GM19328 (cell line): ENCODE measurements at regions not wholly inside any gene's neighbourhood (a gene's known extent, or its start where the extent isn't known, plus 50 kb on each side); places are given as distances from the start of the nearest gene placed in this dataset.

ENCODE experiments used
- ATAC-seq: cut with Tn5 transposase; IDR thresholded peaks from one replicate; pipeline ENCODE4 v1.9.1; 2021; ENCODE audit warnings: mild to moderate bottlenecking, moderate library complexity; ENCODE audit not compliant: unreplicated experiment

GRCh38 chr3:57009802-57010201, 50.7 kb upstream of the SPATA12 start:
- no peak for ATAC-seq

DNA sequence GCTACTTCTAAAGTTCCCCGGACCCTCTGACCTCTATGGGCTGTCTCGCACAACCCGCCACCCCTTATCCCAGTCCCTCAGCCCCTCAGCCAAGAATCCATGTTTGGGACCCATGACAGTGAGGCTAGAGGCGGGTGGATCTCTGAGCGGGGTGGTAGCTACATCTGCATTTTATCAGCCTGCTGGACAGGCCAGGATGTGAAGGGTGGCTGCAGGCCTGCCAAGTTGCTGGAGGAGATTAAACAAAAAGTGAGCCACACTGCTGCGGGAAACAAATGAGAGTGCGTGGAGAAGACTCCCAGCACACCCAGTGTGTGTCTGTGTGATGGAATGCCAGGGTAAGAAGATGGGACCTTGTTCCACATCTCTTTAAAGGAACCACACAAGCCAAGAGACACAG, 51.1 kb upstream of the SPATA12 start:
- ATAC-seq, result no peak

DNA sequence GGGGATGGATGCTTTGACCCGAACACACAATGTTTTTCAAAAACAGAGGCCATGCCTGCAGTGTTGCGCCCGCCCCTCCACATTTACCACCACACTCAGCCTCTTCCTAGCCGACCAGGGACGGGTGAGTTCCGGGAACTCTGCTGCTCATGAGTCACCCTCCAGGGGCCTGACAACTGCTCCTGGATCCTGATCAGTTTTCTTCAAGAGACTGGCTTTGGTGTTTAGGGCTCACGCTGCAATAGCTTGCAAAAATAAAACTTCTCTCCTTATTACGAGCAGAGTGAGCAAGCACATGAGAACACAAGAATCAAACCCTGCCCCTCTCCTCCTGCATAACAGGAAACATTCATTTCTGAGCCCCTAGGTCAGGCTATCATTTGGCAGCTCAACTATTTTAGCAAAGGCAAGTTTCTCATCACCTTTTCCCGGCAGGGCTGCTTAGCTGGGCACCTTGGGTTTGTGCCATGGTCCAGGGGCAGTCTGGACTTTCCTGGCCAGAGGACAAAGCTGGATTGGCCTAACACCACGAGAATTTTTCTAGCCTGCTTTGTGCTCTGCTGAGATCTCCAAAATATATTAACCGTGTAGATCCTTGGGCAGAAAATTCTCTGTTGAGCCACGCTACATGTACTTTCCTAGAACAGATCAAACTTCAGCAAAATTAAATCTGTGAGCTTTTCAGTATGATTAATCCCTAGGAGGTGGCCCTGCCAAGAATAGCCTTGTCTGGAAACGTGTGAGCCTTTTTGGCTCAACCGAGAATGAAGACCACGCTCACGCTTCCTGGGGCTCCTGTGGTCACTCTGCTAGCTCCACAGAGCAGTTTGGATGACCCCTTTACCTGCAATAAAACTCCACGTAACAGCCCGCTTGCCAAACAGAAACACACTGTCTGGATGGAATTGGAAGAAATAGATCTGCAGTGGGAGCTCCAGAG, 52.7 kb upstream of the SPATA12 start:
- ATAC-seq, result no peak

DNA sequence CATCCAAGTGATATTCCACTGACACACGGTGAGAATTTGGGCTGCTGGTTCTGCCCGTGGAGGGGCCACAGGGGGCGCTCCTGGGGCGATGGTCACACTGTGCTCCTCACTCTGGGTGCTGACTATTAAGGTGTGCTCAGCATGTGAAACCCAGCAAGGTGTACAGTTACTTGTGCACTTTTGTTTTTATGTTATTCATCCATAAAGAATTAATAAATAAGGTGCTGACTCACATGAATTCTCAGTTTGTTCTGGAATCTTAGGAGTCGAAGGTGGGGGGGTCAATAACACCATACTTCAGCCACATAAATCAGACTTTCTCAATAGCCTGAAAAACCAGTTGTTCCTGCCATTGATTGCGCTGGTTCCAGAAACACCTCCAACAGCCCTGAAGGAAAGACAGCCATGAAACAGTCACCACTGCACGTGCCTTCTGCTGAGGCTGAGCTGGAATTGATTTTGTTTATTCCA, 53.5 kb upstream of the SPATA12 start:
- no peak for ATAC-seq

DNA sequence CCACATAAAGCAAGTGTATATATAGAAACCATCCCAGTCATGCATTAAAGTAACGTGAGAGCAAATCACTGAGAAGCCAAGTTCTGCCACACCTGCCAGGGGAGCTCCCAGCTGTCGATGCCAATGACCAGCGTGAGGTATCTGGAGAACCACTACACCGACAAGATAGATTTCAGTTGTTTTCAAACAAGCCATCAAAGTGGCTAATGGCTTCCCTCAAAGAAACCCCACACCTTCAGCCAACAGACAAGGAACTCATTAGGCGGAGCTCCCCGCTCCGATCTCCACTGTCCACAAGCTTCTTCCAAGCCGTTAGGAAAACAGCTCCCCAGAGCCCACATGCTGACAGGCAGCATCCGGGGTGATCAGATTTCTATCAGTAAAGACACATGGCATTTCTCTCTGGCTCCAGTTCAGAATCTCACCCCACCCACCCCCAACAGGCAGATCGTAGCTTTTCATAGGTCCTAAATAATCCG, 54.2 kb upstream of the SPATA12 start:
- no peak for ATAC-seq

- no peak for ATAC-seq
Measured at GRCh38 chr3:57004229-57004628, 56.2 kb upstream of the SPATA12 start.

DNA sequence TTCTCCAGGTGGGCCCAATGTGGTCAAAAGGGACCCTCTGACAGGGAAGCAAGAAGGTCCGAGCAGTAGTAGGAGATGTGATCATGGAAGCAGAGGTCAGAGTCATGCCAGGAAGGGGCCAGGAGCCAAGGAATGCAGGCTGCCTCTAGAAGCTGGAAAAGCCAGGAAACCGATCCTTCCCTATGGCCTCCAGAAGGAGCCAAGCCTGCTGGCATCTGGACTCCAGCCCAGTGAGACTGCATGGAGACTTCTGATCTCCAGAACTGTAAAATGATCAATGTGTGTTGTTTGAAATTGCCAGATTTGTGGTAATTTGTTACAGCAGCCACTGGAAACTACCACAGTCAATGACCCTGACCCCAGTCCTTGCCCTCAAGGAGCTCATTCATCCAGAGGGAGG, 56.8 kb upstream of the SPATA12 start:
- ATAC-seq, result no peak

- ATAC-seq, result no peak
Measured at GRCh38 chr3:57001356-57001755, 59.1 kb upstream of the SPATA12 start.

DNA sequence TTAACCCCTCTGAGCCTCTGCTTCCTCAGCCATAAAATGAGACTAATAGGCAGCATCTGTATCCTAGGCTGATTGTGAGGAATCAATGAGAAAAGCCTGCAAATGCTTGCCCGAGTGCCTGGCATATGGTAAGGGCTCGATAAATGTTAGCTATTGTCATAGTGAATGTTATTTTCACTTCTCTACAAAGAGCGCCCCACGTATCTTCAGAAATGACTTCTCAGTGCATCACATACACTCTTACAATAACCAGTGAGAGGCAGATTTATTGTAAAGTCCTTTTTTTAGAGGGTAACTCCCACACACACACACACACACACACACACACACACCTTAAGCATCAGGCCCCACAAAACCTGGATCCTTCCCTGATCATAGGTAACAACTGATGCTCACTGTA, 60.5 kb upstream of the SPATA12 start:
- ATAC-seq, result no peak

GRCh38 chr3:56999547-56999946, 60.9 kb upstream of the SPATA12 start:
- no peak for ATAC-seq

DNA sequence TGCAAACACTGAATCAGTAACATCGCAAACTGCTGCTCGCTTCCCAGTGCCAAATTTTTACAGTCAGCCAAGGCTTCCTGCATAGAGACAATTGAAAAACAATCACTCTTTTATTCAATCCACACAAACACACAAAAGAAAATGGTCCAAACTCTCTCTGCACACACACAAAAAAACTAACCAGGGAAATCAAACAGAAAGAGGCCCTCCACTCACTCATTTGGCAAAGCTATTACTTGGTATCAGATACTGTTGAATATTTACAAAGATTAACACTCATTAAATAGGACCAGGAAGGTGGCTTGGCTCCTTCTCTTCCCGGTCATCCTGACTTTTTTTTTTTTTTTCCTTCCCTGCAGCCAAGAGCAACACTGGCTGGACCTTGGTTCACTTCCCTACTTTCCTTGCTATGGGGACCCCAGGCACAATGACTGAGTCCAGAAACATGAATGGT, 62.4 kb upstream of the SPATA12 start:
- ATAC-seq, result no peak

DNA sequence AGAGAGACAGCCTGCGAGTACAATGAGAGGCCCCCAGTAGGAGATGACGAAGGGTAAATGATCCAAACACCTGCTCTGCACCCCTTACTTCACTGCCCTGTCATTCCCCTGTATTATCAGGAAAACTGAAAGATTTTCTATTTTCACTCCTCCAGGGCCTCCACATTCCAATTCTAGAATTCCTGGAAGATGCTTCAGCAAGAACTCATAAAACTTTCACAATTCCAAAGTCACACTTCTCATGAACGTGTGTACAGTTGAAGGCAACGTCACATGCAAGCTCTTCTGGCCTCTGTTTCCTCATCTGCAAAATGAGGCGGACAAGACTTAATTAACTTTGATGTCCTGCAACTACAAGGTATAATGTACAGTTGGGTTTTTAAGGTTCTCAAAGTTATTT, 62.8 kb upstream of the SPATA12 start:
- ATAC-seq, result no peak

GRCh38 chr3:56997041-56997440, 63.4 kb upstream of the SPATA12 start:
- ATAC-seq, result no peak

DNA sequence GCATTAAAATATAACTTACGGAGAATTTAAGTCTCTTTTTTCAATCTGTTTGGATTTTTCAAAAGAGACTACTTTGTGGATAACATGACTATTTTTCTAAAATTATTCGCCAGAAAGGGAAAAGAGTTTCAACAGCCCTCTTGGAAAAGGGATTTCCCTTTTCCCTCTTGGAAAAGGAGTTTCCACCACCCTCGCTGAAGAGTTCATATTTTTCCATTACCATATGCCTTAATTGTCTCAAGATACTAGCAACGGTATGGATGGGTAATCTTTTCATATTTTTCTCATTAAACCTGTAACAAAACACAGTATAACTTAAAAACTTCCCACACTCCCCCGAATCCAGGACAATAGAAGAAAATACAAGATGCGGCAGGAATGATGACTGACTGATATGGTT, 66.1 kb upstream of the SPATA12 start:
- ATAC-seq, result no peak

DNA sequence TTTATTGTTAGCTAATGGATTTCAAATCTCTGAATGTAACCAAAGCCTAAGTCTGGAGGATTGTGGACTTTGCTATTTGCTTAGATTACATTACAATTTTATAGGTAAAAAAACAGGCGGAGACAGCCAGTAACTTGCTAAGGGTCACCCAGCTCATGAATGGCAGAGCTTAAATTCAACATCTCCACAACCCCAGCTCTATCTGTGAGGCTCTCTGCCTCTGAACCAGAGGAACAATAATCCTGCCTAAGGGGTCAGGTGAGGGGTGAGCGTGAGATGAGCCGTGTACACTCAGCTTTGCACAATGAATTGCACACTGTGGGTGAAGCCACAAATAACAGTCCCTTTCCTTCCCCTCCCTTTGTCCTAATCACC, 69.8 kb upstream of the SPATA12 start:
- no peak for ATAC-seq

GRCh38 chr3:56989977-56990640, 70.4 kb upstream of the SPATA12 start:
- no peak for ATAC-seq

DNA sequence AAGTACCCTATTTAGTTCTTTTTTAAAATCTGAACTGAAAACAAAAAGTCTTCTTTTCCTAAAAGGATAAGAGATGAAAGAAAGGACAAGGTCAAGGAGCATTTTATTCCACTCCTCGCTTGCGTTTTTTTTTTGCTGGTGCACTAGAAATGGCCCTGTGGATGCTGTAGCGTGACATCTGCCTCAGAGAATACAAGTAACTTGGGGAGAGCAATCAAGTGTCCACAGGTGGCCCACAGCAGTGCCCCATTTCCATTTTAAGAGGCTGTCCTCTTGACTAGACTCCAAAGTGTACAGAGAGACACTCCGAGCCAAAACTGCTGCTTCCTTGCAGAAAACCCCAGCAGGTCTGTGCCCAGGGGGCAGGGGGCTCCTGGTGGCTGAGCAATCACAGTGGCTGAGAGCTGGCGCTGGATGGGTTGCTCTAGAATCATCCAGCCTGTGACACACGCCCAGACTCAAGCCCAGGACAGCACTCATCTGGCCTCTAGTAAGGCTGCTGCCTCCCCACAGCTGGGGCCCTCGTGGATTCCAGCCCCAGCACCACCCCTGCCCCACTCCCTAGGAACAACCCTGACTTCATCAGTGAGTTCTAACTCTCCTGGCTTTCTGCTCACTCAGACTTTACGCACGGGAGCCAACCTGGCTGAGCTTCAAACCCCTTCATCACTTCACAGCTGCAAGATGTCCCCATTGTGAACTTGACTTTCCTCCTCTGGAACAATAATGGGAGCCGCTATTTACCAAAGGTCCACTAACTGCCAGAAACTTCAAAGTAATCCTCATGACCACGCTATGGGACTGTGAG, 71.1 kb upstream of the SPATA12 start:
- ATAC-seq, result no peak

DNA sequence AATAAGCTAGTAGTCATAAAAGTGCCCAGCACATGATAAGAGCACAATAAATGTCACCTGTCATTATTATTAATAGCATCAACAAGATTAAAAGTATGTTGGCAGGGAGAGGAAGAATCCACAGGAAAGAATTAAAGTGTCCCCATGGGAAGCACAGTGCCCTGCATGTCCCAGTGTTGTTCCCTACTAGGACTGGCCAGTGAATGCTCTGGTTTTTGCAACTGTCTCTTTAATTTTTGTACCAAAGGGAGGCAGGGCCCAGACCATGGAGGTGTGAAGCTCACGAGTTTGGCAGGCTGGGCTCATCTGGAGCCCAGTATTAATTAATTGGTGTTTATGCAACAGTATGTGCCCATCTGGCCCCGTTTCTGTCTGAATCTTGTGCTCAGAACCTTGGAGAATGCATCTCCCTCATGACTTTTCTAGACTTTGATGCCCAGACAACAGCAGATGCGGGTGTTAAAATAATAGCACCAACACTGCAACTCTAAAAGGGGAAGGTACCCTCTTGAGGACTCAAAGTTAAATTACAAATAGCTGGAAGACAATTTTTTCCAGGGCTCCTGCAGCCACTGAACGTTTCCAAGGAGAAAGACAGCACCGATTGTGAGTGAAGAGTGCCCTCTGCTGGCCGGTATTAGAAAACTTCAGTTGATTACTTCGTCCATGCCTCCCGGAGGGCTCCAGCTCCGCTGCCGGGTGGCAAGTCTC, 71.9 kb upstream of the SPATA12 start:
- ATAC-seq, result no peak

DNA sequence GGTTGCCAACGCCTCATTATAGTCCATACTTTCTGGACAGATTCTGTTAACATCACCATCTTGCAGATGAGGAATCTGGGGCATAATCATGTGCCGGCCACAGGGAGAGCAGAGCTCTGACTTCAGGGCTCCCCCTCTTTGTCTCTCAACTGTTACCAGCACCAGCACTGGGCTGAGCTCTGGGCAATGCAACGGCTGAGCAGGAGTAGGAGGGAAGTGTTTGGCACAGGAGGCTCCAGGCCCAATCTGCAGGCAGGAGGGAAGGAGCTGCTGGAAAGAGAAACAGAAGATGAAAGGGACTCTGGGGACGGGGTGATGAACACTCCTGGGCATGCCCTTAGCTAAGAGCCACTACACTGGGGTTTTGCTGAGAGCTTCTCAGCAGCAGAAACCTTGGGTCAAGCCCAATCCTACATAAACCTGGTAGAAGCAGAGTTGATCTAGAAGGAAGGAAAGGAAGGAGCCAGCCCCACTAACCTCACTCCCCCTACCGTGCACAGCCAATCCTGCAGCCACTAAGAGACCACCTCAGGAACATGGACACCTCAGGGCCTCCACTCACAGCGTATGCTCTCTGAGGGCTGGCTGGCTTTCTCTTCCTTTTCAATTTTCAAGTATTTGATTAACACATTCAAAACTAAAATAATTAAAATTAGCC, 73.1 kb upstream of the SPATA12 start:
- ATAC-seq, result no peak

DNA sequence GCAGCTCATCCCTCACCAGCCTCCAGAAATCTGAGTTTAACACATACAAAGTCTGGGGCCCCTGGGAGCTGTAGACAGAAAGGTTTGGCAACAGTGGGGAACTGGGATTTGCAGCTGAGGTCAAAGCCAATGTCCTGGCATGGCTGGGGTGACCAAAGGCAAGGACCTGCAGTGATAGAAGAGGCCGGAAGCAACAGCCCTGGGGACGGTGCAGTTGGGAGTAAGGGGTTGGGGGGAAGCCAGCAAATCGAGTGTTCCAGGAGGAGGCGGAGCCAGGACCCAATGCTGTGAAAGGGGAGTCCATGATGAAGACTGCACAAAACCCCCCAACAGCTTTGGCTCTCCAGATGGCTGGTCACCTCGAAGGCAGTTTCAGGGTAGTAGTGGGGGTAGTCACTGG, 74.1 kb upstream of the SPATA12 start:
- ATAC-seq, result no peak
